WTC11 (cell line): ENCODE measurements at regions not wholly inside any gene's neighbourhood (a gene's known extent, or its start where the extent isn't known, plus 50 kb on each side); places are given as distances from the start of the nearest gene placed in this dataset.

ENCODE experiments used
- ATAC-seq: fragments of 200-7000 bp; cut with Tn5 transposase; 2 replicates; pipeline ENCODE4 v1.10.0; 2021; ENCODE audit warnings: mild to moderate bottlenecking, moderate library complexity
- CTCF ChIA-PET: fragments of 300-600 bp; sonication (Branson Sonifier 250); formaldehyde crosslinking; loops from one replicate; lab custom pipeline; 2021; ENCODE audit warnings: antibody characterized with exemption; lab: Charles Lee
- POLR2A ChIA-PET: fragments of 350-600 bp; sonication (Branson Sonifier 250); formaldehyde crosslinking; loops from one replicate; lab custom pipeline; 2021; ENCODE audit warnings: antibody characterized with exemption; lab: Charles Lee
- DNase-seq: peaks from one replicate; pipeline ENCODE4 v3.0.0; 2021; ENCODE audit warnings: low spot score
- H3K27ac Mint-ChIP-seq: 2 replicates; pipeline ENCODE4 v1.8.0; 2021; ENCODE audit warnings: mixed read lengths
- H3K27me3 Mint-ChIP-seq: 2 replicates; pipeline ENCODE4 v1.8.0; 2021; ENCODE audit warnings: low read depth, mild to moderate bottlenecking, moderate library complexity, mixed read lengths
- H3K36me3 Mint-ChIP-seq: 2 replicates; pipeline ENCODE4 v1.8.0; 2021; ENCODE audit warnings: mixed read lengths
- H3K4me1 Mint-ChIP-seq: 2 replicates; pipeline ENCODE4 v1.8.0; 2022; ENCODE audit warnings: mixed read lengths
- H3K4me3 Mint-ChIP-seq: 2 replicates; pipeline ENCODE4 v1.8.0; 2021; ENCODE audit warnings: mild to moderate bottlenecking, moderate library complexity, mixed read lengths
- H3K9me3 Mint-ChIP-seq: 2 replicates; pipeline ENCODE4 v1.8.0; 2021; ENCODE audit warnings: mixed read lengths
- AFF4 ChIP-seq: sonication (generic); formaldehyde crosslinking; IDR thresholded peaks from 2 replicates; pipeline ENCODE4 v1.8.1; 2023; ENCODE audit warnings: mild to moderate bottlenecking, missing genetic modification reagents, borderline replicate concordance
- CREB1 ChIP-seq: sonication (generic); formaldehyde crosslinking; IDR thresholded peaks from 2 replicates; pipeline ENCODE4 v1.8.0; 2023; ENCODE audit warnings: mild to moderate bottlenecking, missing genetic modification reagents
- FOXJ3 ChIP-seq: sonication (generic); formaldehyde crosslinking; IDR thresholded peaks from 2 replicates; pipeline ENCODE4 v1.9.0; 2021; ENCODE audit warnings: missing genetic modification reagents, mild to moderate bottlenecking, borderline replicate concordance
- HMGXB4 ChIP-seq: sonication (generic); formaldehyde crosslinking; IDR thresholded peaks from 2 replicates; pipeline ENCODE4 v1.8.1; 2023; ENCODE audit warnings: mild to moderate bottlenecking, moderate library complexity, missing genetic modification reagents
- MAX ChIP-seq: sonication (generic); formaldehyde crosslinking; IDR thresholded peaks from 2 replicates; pipeline ENCODE4 v1.8.0; 2022; ENCODE audit warnings: mild to moderate bottlenecking, missing genetic modification reagents
- MXD4 ChIP-seq: fragments of 250-450 bp; sonication (Bioruptor Pico); IDR thresholded peaks from 2 replicates; pipeline ENCODE4 v1.8.0; 2021; ENCODE audit warnings: mild to moderate bottlenecking, moderate library complexity, borderline replicate concordance
- NFE2L1 ChIP-seq: sonication (generic); formaldehyde crosslinking; IDR thresholded peaks from 2 replicates; pipeline ENCODE4 v1.8.1; 2023; ENCODE audit warnings: missing genetic modification reagents
- NR1H2 ChIP-seq: sonication (generic); formaldehyde crosslinking; IDR thresholded peaks from 2 replicates; pipeline ENCODE4 v1.9.0; 2021; ENCODE audit warnings: mild to moderate bottlenecking, moderate library complexity, missing genetic modification reagents
- OVOL2 ChIP-seq: fragments of 250-450 bp; sonication (Bioruptor Pico); IDR thresholded peaks from 2 replicates; pipeline ENCODE4 v1.9.0; 2021; ENCODE audit warnings: mild to moderate bottlenecking, borderline replicate concordance
- PRRX2 ChIP-seq: fragments of 250-450 bp; sonication (Bioruptor Pico); IDR thresholded peaks from 2 replicates; pipeline ENCODE4 v1.8.0; 2021; ENCODE audit warnings: mild to moderate bottlenecking
- SMAD4 ChIP-seq: sonication (generic); formaldehyde crosslinking; IDR thresholded peaks from 2 replicates; pipeline ENCODE4 v1.8.0; 2022; ENCODE audit warnings: mild to moderate bottlenecking, missing genetic modification reagents
- SOX15 ChIP-seq: fragments of 250-450 bp; sonication (Bioruptor Pico); IDR thresholded peaks from 2 replicates; pipeline ENCODE4 v1.9.0; 2021; ENCODE audit warnings: mild to moderate bottlenecking
- STAT6 ChIP-seq: sonication (generic); formaldehyde crosslinking; conservative IDR thresholded peaks from 2 replicates; pipeline ENCODE4 v1.8.1; 2023; ENCODE audit warnings: mild to moderate bottlenecking, low read depth, missing genetic modification reagents, moderate library complexity
- ZNF263 ChIP-seq: sonication (generic); formaldehyde crosslinking; IDR thresholded peaks from 2 replicates; pipeline ENCODE4 v1.8.1; 2022; ENCODE audit warnings: low read depth, mild to moderate bottlenecking, moderate library complexity, missing genetic modification reagents
- ZNF396 ChIP-seq: fragments of 250-450 bp; sonication (Bioruptor Pico); IDR thresholded peaks from 2 replicates; pipeline ENCODE4 v1.8.0; 2021; ENCODE audit warnings: mild to moderate bottlenecking, moderate library complexity, borderline replicate concordance
- ZNF425 ChIP-seq: fragments of 250-450 bp; sonication (Bioruptor Pico); conservative IDR thresholded peaks from 2 replicates; pipeline ENCODE4 v1.9.0; 2021; ENCODE audit warnings: mild to moderate bottlenecking
- ZNF512 ChIP-seq: sonication (generic); formaldehyde crosslinking; IDR thresholded peaks from 2 replicates; pipeline ENCODE4 v1.8.1; 2022; ENCODE audit warnings: missing genetic modification reagents, borderline replicate concordance
- ZNF532 ChIP-seq: fragments of 250-450 bp; sonication (Bioruptor Pico); IDR thresholded peaks from 2 replicates; pipeline ENCODE4 v1.9.0; 2021; ENCODE audit warnings: mild to moderate bottlenecking, borderline replicate concordance
- ZSCAN18 ChIP-seq: fragments of 250-450 bp; sonication (Bioruptor Pico); IDR thresholded peaks from 2 replicates; pipeline ENCODE4 v2.1.2; 2022; ENCODE audit warnings: mild to moderate bottlenecking, moderate library complexity

- Mint-ChIP-seq H3K36me3 (no peaks in the 10 kb centered on the region), H3K4me3 (no peak overlapping the region), H3K27me3 (no peaks in the 10 kb centered on the region), H3K4me1 (peaks cover 9% of the 10 kb centered on the region), H3K27ac (no peak overlapping the region), H3K9me3 (no peaks in the 10 kb centered on the region)
- POLR2A ChIA-PET = no interaction called here
- no peak for TF ChIP-seq PRRX2 (CRISPR knock-in tag)
- TF ChIP-seq STAT6 (CRISPR knock-in tag) = no peak
- TF ChIP-seq SOX15 (CRISPR knock-in tag) = no peak
- TF ChIP-seq OVOL2 (CRISPR knock-in tag) = no peak
- no peak for TF ChIP-seq ZNF512
- no peak for TF ChIP-seq MAX (CRISPR knock-in tag)
- TF ChIP-seq FOXJ3 = no peak
- TF ChIP-seq NR1H2 (CRISPR knock-in tag) = no peak
- TF ChIP-seq ZNF396 (CRISPR knock-in tag) = no peak
- no peak for TF ChIP-seq ZNF263 (CRISPR knock-in tag)
- no peak for TF ChIP-seq AFF4 (CRISPR knock-in tag)
- TF ChIP-seq NFE2L1 (CRISPR knock-in tag) = no peak
- no peak for TF ChIP-seq ZSCAN18
- no peak for TF ChIP-seq ZNF425
- TF ChIP-seq ZNF532 (CRISPR knock-in tag) = no peak
- TF ChIP-seq CREB1 (CRISPR knock-in tag) = no peak
- TF ChIP-seq SMAD4 (CRISPR knock-in tag) = no peak
- TF ChIP-seq MXD4 (CRISPR knock-in tag) = no peak
- no peak for TF ChIP-seq HMGXB4 (CRISPR knock-in tag)
- DNase-seq (no peak), ATAC-seq (no peak)
- CTCF ChIA-PET = interaction anchor here (0.7 kb wide), 1 partner anchor 22 kb away, joined by 3 read pairs; no protein-coding TSS in a partner anchor
Measured at GRCh38 chr9:14524873-14525515, 168.2 kb downstream of the ZDHHC21 start.
